ENCODE measurements at regions not wholly inside any gene's neighbourhood (a gene's known extent, or its start where the extent isn't known, plus 50 kb on each side); places are given as distances from the start of the nearest gene placed in this dataset.

- intact Hi-C loops (cut with micrococcal nuclease): no loop called here
- TF ChIP-seq, protein P1, sequence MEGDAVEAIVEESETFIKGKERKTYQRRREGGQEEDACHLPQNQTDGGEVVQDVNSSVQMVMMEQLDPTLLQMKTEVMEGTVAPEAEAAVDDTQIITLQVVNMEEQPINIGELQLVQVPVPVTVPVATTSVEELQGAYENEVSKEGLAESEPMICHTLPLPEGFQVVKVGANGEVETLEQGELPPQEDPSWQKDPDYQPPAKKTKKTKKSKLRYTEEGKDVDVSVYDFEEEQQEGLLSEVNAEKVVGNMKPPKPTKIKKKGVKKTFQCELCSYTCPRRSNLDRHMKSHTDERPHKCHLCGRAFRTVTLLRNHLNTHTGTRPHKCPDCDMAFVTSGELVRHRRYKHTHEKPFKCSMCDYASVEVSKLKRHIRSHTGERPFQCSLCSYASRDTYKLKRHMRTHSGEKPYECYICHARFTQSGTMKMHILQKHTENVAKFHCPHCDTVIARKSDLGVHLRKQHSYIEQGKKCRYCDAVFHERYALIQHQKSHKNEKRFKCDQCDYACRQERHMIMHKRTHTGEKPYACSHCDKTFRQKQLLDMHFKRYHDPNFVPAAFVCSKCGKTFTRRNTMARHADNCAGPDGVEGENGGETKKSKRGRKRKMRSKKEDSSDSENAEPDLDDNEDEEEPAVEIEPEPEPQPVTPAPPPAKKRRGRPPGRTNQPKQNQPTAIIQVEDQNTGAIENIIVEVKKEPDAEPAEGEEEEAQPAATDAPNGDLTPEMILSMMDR (IDR thresholded peaks at IDR 0.05): no peak
- no peak for TF ChIP-seq EZH2 (IDR thresholded peaks at IDR 0.05; ENCODE audit: borderline replicate concordance, insufficient read depth, low read depth, low read length, poor library complexity, severe bottlenecking)
- Mint-ChIP-seq H3K4me1 (no peaks in the 10 kb centered on the region), H3K27ac (no peak overlapping the region), H3K4me3 (no peak overlapping the region), H3K27me3 (peaks cover 54% of the 10 kb centered on the region), H3K9me3 (ENCODE audit: insufficient read depth) (peaks cover 15% of the 10 kb centered on the region)
- Histone ChIP-seq H3K27ac (ENCODE audit: low read length in 2 of 2) (no peak overlapping the region), H3K79me2 (ENCODE audit: control insufficient read depth, insufficient read depth, low read length) (no peaks in the 10 kb centered on the region), H3K9ac (ENCODE audit: low read length) (no peak overlapping the region), H3K4me3 (ENCODE audit: control extremely low read depth in 1 of 5, extremely low read depth in 1 of 5, insufficient read depth in 1 of 5, low read depth in 2 of 5, low read length in 4 of 5) (no peak overlapping the region), H3K9me3 (ENCODE audit: control extremely low read depth in 1 of 3, control insufficient read depth in 2 of 3, insufficient read depth in 1 of 3, low read length in 2 of 3) (peaks cover 0 to 6% (median 5%) of the 10 kb centered on the region in 3 donors), H4K20me1 (ENCODE audit: control insufficient read depth, insufficient read depth, low read length, poor library complexity, severe bottlenecking) (no peaks in the 10 kb centered on the region), H2AFZ (ENCODE audit: insufficient read depth, low read depth, low read length, poor library complexity, severe bottlenecking) (no peak overlapping the region), H3K4me1 (ENCODE audit: control insufficient read depth in 2 of 2, insufficient read depth in 2 of 2, low read length in 2 of 2) (no peaks in the 10 kb centered on the region), H3K36me3 (replicated peaks in 1 of 2; ENCODE audit: control extremely low read depth in 1 of 2, control insufficient read depth in 1 of 2, extremely low read depth in 1 of 2, insufficient read depth in 2 of 2, low read length in 1 of 2) (no peaks in the 10 kb centered on the region), H3K4me2 (replicated peaks; ENCODE audit: low read depth, low read length, poor library complexity, severe bottlenecking) (no peak overlapping the region), H3K27me3 (replicated peaks in 1 of 4; ENCODE audit: control extremely low read depth in 1 of 4, control insufficient read depth in 3 of 4, insufficient read depth in 4 of 4, low read length in 3 of 4) (peaks cover 0 to 11% (median 4%) of the 10 kb centered on the region in 4 experiments)
- ChIA-PET CTCF (no interaction called here), POLR2A (no interaction called here)
- ATAC-seq (ENCODE audit: low read depth) (no peak), DNase-seq (no peak)
These were observed 54.9 kb upstream of the TMEM158 start for GRCh38 chr3:45280971-45281370.

DNA sequence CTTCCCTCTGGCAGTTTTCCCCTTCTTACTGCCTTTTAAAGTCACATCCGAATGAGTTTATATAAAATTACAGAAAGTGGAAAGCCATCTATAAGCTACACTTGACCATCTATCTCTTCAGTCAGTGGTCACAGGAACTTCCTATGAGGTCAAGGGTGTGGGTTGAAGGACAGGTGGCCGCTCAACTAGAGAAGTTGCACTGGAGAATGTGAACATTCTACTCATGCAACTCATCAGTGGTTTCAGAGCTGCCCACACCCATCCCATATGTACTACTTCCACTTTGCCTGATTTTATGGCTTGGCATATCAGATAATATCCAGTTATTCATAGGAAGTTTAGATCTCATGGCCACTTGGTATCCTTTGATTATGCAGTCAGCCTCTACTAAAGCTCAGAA lies 57.4 kb upstream of the TMEM158 start:
- Histone ChIP-seq H3K4me3 (ENCODE audit: control extremely low read depth in 1 of 5, extremely low read depth in 1 of 5, insufficient read depth in 1 of 5, low read depth in 2 of 5, low read length in 4 of 5) (no peak overlapping the region), H2AFZ (ENCODE audit: insufficient read depth, low read depth, low read length, poor library complexity, severe bottlenecking) (no peak overlapping the region), H3K4me1 (ENCODE audit: control insufficient read depth in 2 of 2, insufficient read depth in 2 of 2, low read length in 2 of 2) (no peaks in the 10 kb centered on the region), H3K27ac (ENCODE audit: low read length in 2 of 2) (no peak overlapping the region), H3K79me2 (ENCODE audit: control insufficient read depth, insufficient read depth, low read length) (no peaks in the 10 kb centered on the region), H3K9me3 (ENCODE audit: control extremely low read depth in 1 of 3, control insufficient read depth in 2 of 3, insufficient read depth in 1 of 3, low read length in 2 of 3) (peaks cover 0 to 2% (median 0%) of the 10 kb centered on the region in 3 donors), H3K9ac (ENCODE audit: low read length) (no peak overlapping the region), H3K4me2 (replicated peaks; ENCODE audit: low read depth, low read length, poor library complexity, severe bottlenecking) (no peak overlapping the region), H4K20me1 (ENCODE audit: control insufficient read depth, insufficient read depth, low read length, poor library complexity, severe bottlenecking) (no peaks in the 10 kb centered on the region), H3K27me3 (replicated peaks in 1 of 4; ENCODE audit: control extremely low read depth in 1 of 4, control insufficient read depth in 3 of 4, insufficient read depth in 4 of 4, low read length in 3 of 4) (peaks cover 0 to 19% (median 2%) of the 10 kb centered on the region in 4 experiments), H3K36me3 (replicated peaks in 1 of 2; ENCODE audit: control extremely low read depth in 1 of 2, control insufficient read depth in 1 of 2, extremely low read depth in 1 of 2, insufficient read depth in 2 of 2, low read length in 1 of 2) (no peaks in the 10 kb centered on the region)
- TF ChIP-seq EZH2 (IDR thresholded peaks at IDR 0.05; ENCODE audit: borderline replicate concordance, insufficient read depth, low read depth, low read length, poor library complexity, severe bottlenecking): no peak
- TF ChIP-seq, protein P1 (IDR thresholded peaks at IDR 0.05): no peak
- ATAC-seq (ENCODE audit: low read depth) (no peak), DNase-seq (no peak)
- ChIA-PET POLR2A (no interaction called here), CTCF (no interaction called here)
- H3K9me3 Mint-ChIP-seq (ENCODE audit: insufficient read depth): peaks cover 11% of the 10 kb centered on the region
- H3K27ac Mint-ChIP-seq: no peak overlapping the region
- no CpG with 5 or more reads among the region's 2 CpGs for WGBS (ENCODE audit: insufficient coverage)
- H3K4me3 Mint-ChIP-seq: no peak overlapping the region
- intact Hi-C loops (cut with micrococcal nuclease): no loop called here
- peaks cover 51% of the 10 kb centered on the region for H3K27me3 Mint-ChIP-seq
- no peaks in the 10 kb centered on the region for H3K4me1 Mint-ChIP-seq

All from B cell (primary cell).